A673 (cell line): ENCODE measurements at regions not wholly inside any gene's neighbourhood (a gene's known extent, or its start where the extent isn't known, plus 50 kb on each side); places are given as distances from the start of the nearest gene placed in this dataset.

Experiments used
- BruUV-seq: library from RNA; stranded (reverse); fragments of 400-500 nt; replicated peaks from 2 replicates; lab custom pipeline; 2021; lab: Mats Ljungman, UMichigan
- CTCF ChIA-PET: fragments of 300-600 bp; sonication (Branson Sonifier 250); formaldehyde crosslinking; loops from one replicate; lab custom pipeline; 2022; ENCODE audit warnings: antibody characterized with exemption; lab: Charles Lee
- POLR2A ChIA-PET: fragments of 300-600 bp; sonication (Branson Sonifier 250); formaldehyde crosslinking; loops from one replicate; lab custom pipeline; 2022; ENCODE audit warnings: antibody characterized with exemption; ENCODE audit not compliant: low non-redundant PET; lab: Charles Lee
- DNase-seq: peaks from one replicate; pipeline ENCODE4 v3.0.0-alpha.2; 2015; ENCODE audit warnings: low spot score
- H3K27ac ChIP-seq: fragments of 200-600 bp; sonication (generic); 2 replicates; pipeline ENCODE4 v1.5.1; 2016; ENCODE audit warnings: mixed run types, low read depth, mild to moderate bottlenecking, mixed read lengths, antibody characterized with exemption, low read length; ENCODE audit not compliant: poor library complexity, severe bottlenecking
- H3K27me3 ChIP-seq: fragments of 200-600 bp; sonication (generic); replicated peaks from 2 replicates; pipeline ENCODE4 v1.6.1; 2017; ENCODE audit warnings: mixed run types, low read depth, mild to moderate bottlenecking, mixed read lengths, antibody characterized with exemption, low read length; ENCODE audit not compliant: insufficient read depth, poor library complexity
- H3K36me3 ChIP-seq: fragments of 200-600 bp; sonication (generic); 2 replicates; pipeline ENCODE4 v1.6.1; 2016; ENCODE audit warnings: mixed run types, mild to moderate bottlenecking, mixed read lengths, antibody characterized with exemption, low read length; ENCODE audit not compliant: insufficient read depth, poor library complexity, severe bottlenecking
- H3K4me1 ChIP-seq: fragments of 200-600 bp; sonication (generic); 2 replicates; pipeline ENCODE4 v1.6.1; 2017; ENCODE audit warnings: mixed run types, mild to moderate bottlenecking, mixed read lengths, antibody characterized with exemption, low read length; ENCODE audit not compliant: insufficient read depth, poor library complexity, severe bottlenecking
- H3K4me3 ChIP-seq: fragments of 200-600 bp; sonication (generic); 2 replicates; pipeline ENCODE4 v1.5.1; 2016; ENCODE audit warnings: low read depth, mixed run types, mild to moderate bottlenecking, mixed read lengths, low read length; ENCODE audit not compliant: poor library complexity, severe bottlenecking
- H3K9me3 ChIP-seq: fragments of 200-600 bp; sonication (generic); 2 replicates; pipeline ENCODE4 v1.6.1; 2016; ENCODE audit warnings: mixed run types, low read depth, mild to moderate bottlenecking, mixed read lengths, antibody characterized with exemption, low read length; ENCODE audit not compliant: poor library complexity, severe bottlenecking
- CTCF ChIP-seq: fragments of 300-800, 200-600 bp; sonication (generic); conservative IDR thresholded peaks from 2 replicates; pipeline ENCODE4 v1.5.1; 2017; ENCODE audit warnings: low read depth, mild to moderate bottlenecking, antibody characterized with exemption, low read length, moderate library complexity, mixed read lengths
- EZH2 ChIP-seq: fragments of 200-600 bp; sonication (generic); IDR thresholded peaks from 2 replicates; pipeline ENCODE4 v1.6.1; 2017; ENCODE audit warnings: borderline replicate concordance, low read depth, mild to moderate bottlenecking, mixed read lengths, antibody characterized with exemption, low read length; ENCODE audit not compliant: poor library complexity, severe bottlenecking
- intact Hi-C: fragments of 100-400 bp; cut with micrococcal nuclease; formaldehyde crosslinking; loops from one replicate; pipeline ENCODE4 v1.10.0; 2022; ENCODE audit not compliant: unreplicated experiment

GRCh38 chr19:31098836-31099235 lies 250.4 kb downstream of the TSHZ3 start:
- intact Hi-C loops, result no loop called here
- POLR2A ChIA-PET, result no interaction called here
- no peak for TF ChIP-seq CTCF
- BruUV-seq, result no TSS peak
- CTCF ChIA-PET, result no interaction called here
- Histone ChIP-seq H3K36me3 (no peaks in the 10 kb centered on the region), H3K4me3 (no peak overlapping the region), H3K9me3 (no peaks in the 10 kb centered on the region), H3K27me3 (no peaks in the 10 kb centered on the region), H3K4me1 (peaks cover 31% of the 10 kb centered on the region), H3K27ac (no peak overlapping the region)
- DNase-seq, result no peak

GRCh38 chr19:31096935-31097545 lies 252.2 kb downstream of the TSHZ3 start:
- CTCF ChIA-PET, result no interaction called here

GRCh38 chr19:31096062-31096830 lies 253.0 kb downstream of the TSHZ3 start:
- TF ChIP-seq CTCF (no peak), EZH2 (no peak)
- ChIA-PET CTCF (no interaction called here), POLR2A (no interaction called here)
- DNase-seq, result no peak
- no TSS peak for BruUV-seq
- intact Hi-C loops, result no loop called here
- no peaks in the 10 kb centered on the region for H3K36me3 ChIP-seq
- peaks cover 15% of the 10 kb centered on the region for H3K4me1 ChIP-seq
- H3K9me3 ChIP-seq, result no peaks in the 10 kb centered on the region
- H3K27ac ChIP-seq, result no peak overlapping the region
- H3K27me3 ChIP-seq, result no peaks in the 10 kb centered on the region
- no peak overlapping the region for H3K4me3 ChIP-seq

More at GRCh38 chr19:31096935-31097545, 252.2 kb downstream of the TSHZ3 start:
- no peaks in the 10 kb centered on the region for H3K36me3 ChIP-seq
- no peaks in the 10 kb centered on the region for H3K27me3 ChIP-seq
- TF ChIP-seq EZH2 (no peak), CTCF (no peak)
- intact Hi-C loops, result no loop called here
- H3K9me3 ChIP-seq, result no peaks in the 10 kb centered on the region
- H3K27ac ChIP-seq, result no peak overlapping the region
- H3K4me3 ChIP-seq, result no peak overlapping the region
- POLR2A ChIA-PET, result no interaction called here
- H3K4me1 ChIP-seq, result peaks cover 23% of the 10 kb centered on the region
- DNase-seq, result no peak
- BruUV-seq, result no TSS peak
